Hepatocyte (in vitro differentiated cells): ENCODE measurements at regions not wholly inside any gene's neighbourhood (a gene's known extent, or its start where the extent isn't known, plus 50 kb on each side); places are given as distances from the start of the nearest gene placed in this dataset.

Experiments used
- DNase-seq: peaks from one replicate; pipeline ENCODE4 v3.0.0-alpha.2; 2016; ENCODE audit warnings: low spot score
- H2AFZ ChIP-seq: fragments of 200-600 bp; sonication (generic); 2 replicates; pipeline ENCODE4 v1.6.0; 2016; ENCODE audit warnings: antibody characterized with exemption, mild to moderate bottlenecking
- H3K27ac ChIP-seq: fragments of 200-600 bp; sonication (generic); 2 replicates; pipeline ENCODE4 v1.5.1; 2016; ENCODE audit warnings: mild to moderate bottlenecking
- H3K27me3 ChIP-seq: fragments of 200-600 bp; sonication (generic); 2 replicates; pipeline ENCODE4 v1.6.1; 2016
- H3K36me3 ChIP-seq: fragments of 200-600 bp; sonication (generic); replicated peaks from 2 replicates; pipeline ENCODE4 v1.5.1; 2016; ENCODE audit warnings: low read depth; ENCODE audit not compliant: insufficient read depth
- H3K4me1 ChIP-seq: fragments of 200-600 bp; sonication (generic); 2 replicates; pipeline ENCODE4 v1.5.1; 2016; ENCODE audit warnings: mild to moderate bottlenecking, moderate library complexity; ENCODE audit not compliant: insufficient read depth
- H3K4me2 ChIP-seq: fragments of 200-600 bp; sonication (generic); 2 replicates; pipeline ENCODE4 v1.6.0; 2016
- H3K4me3 ChIP-seq: fragments of 200-600 bp; sonication (generic); 2 replicates; pipeline ENCODE4 v1.5.1; 2016; ENCODE audit warnings: mild to moderate bottlenecking
- H3K79me2 ChIP-seq: fragments of 200-600 bp; sonication (generic); 2 replicates; pipeline ENCODE4 v1.6.0; 2017; ENCODE audit warnings: mild to moderate bottlenecking
- H3K9me2 ChIP-seq: fragments of 200-600 bp; sonication (generic); replicated peaks from 2 replicates; pipeline ENCODE4 v1.6.0; 2017; ENCODE audit warnings: mild to moderate bottlenecking; ENCODE audit not compliant: insufficient read depth
- H3K9me3 ChIP-seq: fragments of 200-600 bp; sonication (generic); 2 replicates; pipeline ENCODE4 v1.5.1; 2016; ENCODE audit warnings: low read depth, mild to moderate bottlenecking
- H4K20me1 ChIP-seq: fragments of 200-600 bp; sonication (generic); 2 replicates; pipeline ENCODE4 v1.6.0; 2016; ENCODE audit warnings: mild to moderate bottlenecking; ENCODE audit not compliant: insufficient read depth, poor library complexity, severe bottlenecking
- EZH2 ChIP-seq: fragments of 200-600 bp; sonication (generic); IDR thresholded peaks from 2 replicates; pipeline ENCODE4 v1.6.1; 2016; ENCODE audit warnings: antibody characterized with exemption, mild to moderate bottlenecking, borderline replicate concordance
- EZH2phosphoT487 ChIP-seq: fragments of 200-600 bp; sonication (generic); IDR thresholded peaks from one replicate; pipeline ENCODE4 v1.6.1; 2018; ENCODE audit warnings: antibody characterized with exemption, mild to moderate bottlenecking, low read depth, moderate library complexity; ENCODE audit not compliant: unreplicated experiment, severe bottlenecking
- WGBS: methylation state at CpG from one replicate; pipeline ENCODE4 v1.1.6; 2016; ENCODE audit warnings: low lambda C conversion rate; ENCODE audit errors: missing lambda C conversion rate; 5-methylcytosine and 5-hydroxymethylcytosine counted together
- TF ChIP-seq, protein P1 (sequence below): fragments of 200-600 bp; sonication (generic); IDR thresholded peaks from 2 replicates; pipeline ENCODE4 v1.5.1; 2016; ENCODE audit warnings: antibody characterized with exemption, mild to moderate bottlenecking; ENCODE audit not compliant: poor library complexity

DNA sequence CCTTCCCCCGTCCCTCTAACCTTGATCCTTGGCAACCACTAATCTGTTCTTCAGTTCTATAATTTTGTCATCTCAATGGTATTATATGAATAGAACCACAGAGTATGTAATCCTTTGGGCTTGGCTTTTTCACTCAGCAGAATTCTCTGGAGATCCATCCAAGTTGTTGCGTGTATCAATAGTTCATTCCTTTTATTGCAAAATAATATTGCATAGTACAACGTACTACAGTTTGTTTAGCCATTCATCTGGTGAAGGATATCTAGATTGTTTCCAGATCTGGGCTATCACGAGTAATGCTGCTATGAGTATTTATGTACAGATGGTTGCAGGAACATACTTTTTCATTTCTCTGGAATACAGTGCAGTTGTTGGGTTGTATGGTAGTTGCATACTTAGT is 76.2 kb downstream of the PLXNA1 start:
- no peak overlapping the region for H2AFZ ChIP-seq
- H3K79me2 ChIP-seq: no peaks in the 10 kb centered on the region
- H3K27ac ChIP-seq: no peak overlapping the region
- no peak for DNase-seq
- H3K27me3 ChIP-seq: no peaks in the 10 kb centered on the region
- H3K4me2 ChIP-seq: no peak overlapping the region
- no peaks in the 10 kb centered on the region for H3K4me1 ChIP-seq
- H3K9me3 ChIP-seq: no peaks in the 10 kb centered on the region
- no peaks in the 10 kb centered on the region for H4K20me1 ChIP-seq
- WGBS: 70% methylated on average over 4 of the region's 4 CpGs
- H3K9me2 ChIP-seq: no peaks in the 10 kb centered on the region
- H3K36me3 ChIP-seq: no peaks in the 10 kb centered on the region
- no peak for TF ChIP-seq EZH2
- no peak for TF ChIP-seq EZH2phosphoT487
- TF ChIP-seq, protein P1, sequence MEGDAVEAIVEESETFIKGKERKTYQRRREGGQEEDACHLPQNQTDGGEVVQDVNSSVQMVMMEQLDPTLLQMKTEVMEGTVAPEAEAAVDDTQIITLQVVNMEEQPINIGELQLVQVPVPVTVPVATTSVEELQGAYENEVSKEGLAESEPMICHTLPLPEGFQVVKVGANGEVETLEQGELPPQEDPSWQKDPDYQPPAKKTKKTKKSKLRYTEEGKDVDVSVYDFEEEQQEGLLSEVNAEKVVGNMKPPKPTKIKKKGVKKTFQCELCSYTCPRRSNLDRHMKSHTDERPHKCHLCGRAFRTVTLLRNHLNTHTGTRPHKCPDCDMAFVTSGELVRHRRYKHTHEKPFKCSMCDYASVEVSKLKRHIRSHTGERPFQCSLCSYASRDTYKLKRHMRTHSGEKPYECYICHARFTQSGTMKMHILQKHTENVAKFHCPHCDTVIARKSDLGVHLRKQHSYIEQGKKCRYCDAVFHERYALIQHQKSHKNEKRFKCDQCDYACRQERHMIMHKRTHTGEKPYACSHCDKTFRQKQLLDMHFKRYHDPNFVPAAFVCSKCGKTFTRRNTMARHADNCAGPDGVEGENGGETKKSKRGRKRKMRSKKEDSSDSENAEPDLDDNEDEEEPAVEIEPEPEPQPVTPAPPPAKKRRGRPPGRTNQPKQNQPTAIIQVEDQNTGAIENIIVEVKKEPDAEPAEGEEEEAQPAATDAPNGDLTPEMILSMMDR: no peak
- H3K4me3 ChIP-seq: no peak overlapping the region

DNA sequence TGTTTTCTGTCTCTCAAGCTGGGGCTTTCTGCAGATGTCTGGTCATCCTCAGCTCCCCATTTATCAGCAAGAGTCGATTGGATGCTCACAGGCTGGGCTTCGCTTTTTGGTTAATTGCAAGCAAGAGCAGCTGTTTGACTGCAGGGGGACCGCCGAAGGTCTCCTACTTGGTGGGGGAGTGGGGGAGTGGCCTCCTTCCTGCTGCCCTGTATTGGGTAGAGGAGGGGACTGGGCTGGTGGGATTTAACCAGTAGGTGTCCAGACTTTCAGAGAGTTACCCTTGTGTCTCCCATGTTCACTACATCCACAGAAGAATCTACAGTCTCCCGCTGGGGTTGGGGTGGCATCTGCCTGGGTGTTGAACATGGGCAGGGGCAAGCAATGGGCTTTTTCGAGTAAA is 78.7 kb downstream of the PLXNA1 start:
- Histone ChIP-seq H3K4me2 (no peak overlapping the region), H3K27ac (no peak overlapping the region), H2AFZ (no peak overlapping the region), H3K79me2 (no peaks in the 10 kb centered on the region), H3K4me1 (no peaks in the 10 kb centered on the region), H3K27me3 (no peaks in the 10 kb centered on the region), H3K9me3 (no peaks in the 10 kb centered on the region), H3K36me3 (no peaks in the 10 kb centered on the region), H3K9me2 (no peaks in the 10 kb centered on the region), H4K20me1 (no peaks in the 10 kb centered on the region), H3K4me3 (no peak overlapping the region)
- WGBS: 46% methylated on average over 6 of the region's 6 CpGs
- DNase-seq: no peak
- TF ChIP-seq EZH2phosphoT487 (no peak), EZH2 (no peak)
- TF ChIP-seq, protein P1: no peak

GRCh38 chr3:127062926-127063325 is 80.0 kb downstream of the PLXNA1 start:
- Histone ChIP-seq H4K20me1 (no peaks in the 10 kb centered on the region), H3K4me3 (no peak overlapping the region), H3K27ac (no peak overlapping the region), H3K4me1 (no peaks in the 10 kb centered on the region), H3K9me2 (no peaks in the 10 kb centered on the region), H3K79me2 (no peaks in the 10 kb centered on the region), H3K4me2 (no peak overlapping the region), H3K36me3 (no peaks in the 10 kb centered on the region), H3K9me3 (no peaks in the 10 kb centered on the region), H2AFZ (no peak overlapping the region), H3K27me3 (no peaks in the 10 kb centered on the region)
- TF ChIP-seq EZH2: no peak
- no peak for TF ChIP-seq EZH2phosphoT487
- TF ChIP-seq, protein P1: no peak
- no peak for DNase-seq
- WGBS: 91% methylated on average over 13 of the region's 13 CpGs

GRCh38 chr3:127063916-127064315 is 81.0 kb downstream of the PLXNA1 start:
- no peaks in the 10 kb centered on the region for H3K36me3 ChIP-seq
- H3K4me1 ChIP-seq: no peaks in the 10 kb centered on the region
- H4K20me1 ChIP-seq: no peaks in the 10 kb centered on the region
- H2AFZ ChIP-seq: no peak overlapping the region
- H3K27me3 ChIP-seq: no peaks in the 10 kb centered on the region
- no peak overlapping the region for H3K27ac ChIP-seq
- TF ChIP-seq EZH2phosphoT487 (no peak), EZH2 (no peak)
- TF ChIP-seq, protein P1: no peak
- no peaks in the 10 kb centered on the region for H3K79me2 ChIP-seq
- H3K9me3 ChIP-seq: no peaks in the 10 kb centered on the region
- DNase-seq: no peak
- H3K4me2 ChIP-seq: no peak overlapping the region
- WGBS: 82% methylated on average over 4 of the region's 4 CpGs
- H3K4me3 ChIP-seq: no peak overlapping the region
- H3K9me2 ChIP-seq: no peaks in the 10 kb centered on the region
